ENCODE measurements at regions not wholly inside any gene's neighbourhood (a gene's known extent, or its start where the extent isn't known, plus 50 kb on each side); places are given as distances from the start of the nearest gene placed in this dataset.

GRCh38 chr5:23579566-23579965 is 72.2 kb downstream of the PRDM9 start:
- no peak for DNase-seq

GRCh38 chr5:23583081-23583480 is 75.7 kb downstream of the PRDM9 start:
- DNase-seq: no peak

DNA sequence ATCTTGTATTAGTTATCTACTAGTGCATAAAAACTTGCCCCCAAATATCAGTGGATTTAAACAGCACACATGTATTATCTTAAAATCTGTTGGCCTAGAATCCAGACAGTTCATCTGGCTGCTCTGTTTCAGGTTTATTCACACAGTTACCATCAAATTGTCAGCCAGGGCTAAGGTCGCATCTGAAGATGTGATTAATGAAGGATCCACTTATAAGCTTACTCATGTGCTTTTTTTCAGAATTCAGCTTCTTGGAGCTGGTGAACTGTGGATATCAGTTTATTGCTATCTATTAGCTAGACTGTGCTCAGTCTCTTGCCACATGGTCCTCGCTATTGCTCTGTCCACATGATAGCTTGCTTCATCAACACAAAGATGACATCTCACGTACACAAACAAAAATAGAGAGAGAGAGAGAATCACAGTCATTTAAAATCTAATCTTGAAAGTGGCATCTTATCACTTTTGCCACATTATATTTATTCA is 81.5 kb downstream of the PRDM9 start:
- no peak for DNase-seq

- DNase-seq: no peak
Measured at GRCh38 chr5:23591250-23591649, 83.8 kb downstream of the PRDM9 start.

GRCh38 chr5:23606927-23607326 is 99.5 kb downstream of the PRDM9 start:
- no peak for DNase-seq

DNA sequence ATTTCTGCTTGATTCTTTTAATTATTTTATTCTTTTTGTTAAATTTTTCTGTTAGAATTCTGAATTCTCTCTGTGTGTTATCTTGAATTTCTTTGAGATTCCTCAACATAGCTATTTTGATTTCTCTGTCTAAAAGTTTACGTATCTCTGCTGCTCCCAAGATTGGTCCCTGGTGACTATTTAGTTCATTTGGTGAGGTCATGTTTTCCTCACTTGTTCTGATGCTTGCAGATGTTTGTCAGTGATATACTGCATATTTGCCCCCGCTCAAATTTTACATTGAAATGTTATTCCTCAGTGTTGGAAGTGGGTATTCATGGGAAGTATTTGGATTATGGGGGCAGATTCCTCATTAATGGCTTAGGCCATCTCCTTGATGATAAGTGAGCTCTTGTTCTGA is 105.3 kb downstream of the PRDM9 start:
- DNase-seq: no peak

GRCh38 chr5:23613566-23613965 is 106.2 kb downstream of the PRDM9 start:
- no peak for DNase-seq

DNA sequence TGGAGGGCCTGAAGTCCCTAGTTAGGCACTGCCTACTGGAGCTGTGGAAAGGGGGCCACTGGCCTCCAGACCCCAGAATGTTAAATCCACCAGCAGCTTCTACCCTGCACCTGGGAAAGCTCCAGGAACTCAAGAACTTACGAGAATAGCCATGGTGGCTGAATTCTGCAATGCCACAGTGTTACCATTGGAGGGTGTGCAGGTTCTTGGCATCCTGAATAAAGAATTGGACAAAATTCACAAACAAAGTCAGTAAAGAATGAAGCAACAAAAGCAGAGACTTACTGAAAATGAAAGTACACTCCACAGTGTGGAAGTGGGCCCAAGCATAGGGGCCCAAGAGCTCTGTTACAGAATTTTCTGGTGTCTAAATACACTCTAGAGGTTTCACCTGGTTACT is 107.0 kb downstream of the PRDM9 start:
- no peak for DNase-seq

DNA sequence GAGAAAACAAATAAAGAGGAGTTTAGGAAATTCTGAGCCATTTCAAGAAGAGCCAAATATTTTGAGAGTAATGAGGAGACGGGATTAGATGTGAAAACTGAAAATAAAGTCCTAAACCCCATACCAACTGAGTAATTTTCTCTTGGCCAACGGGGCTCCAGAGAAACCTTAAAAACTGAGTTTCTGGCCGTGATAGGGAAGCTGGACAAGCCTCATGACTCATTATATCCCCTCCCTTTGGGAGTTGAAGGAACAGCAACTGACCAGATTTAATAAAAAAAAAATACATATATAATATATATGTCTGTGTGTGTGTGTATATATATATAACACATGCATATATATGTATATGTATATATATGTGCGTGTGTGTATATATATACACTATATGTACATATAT is 119.6 kb downstream of the PRDM9 start:
- DNase-seq: no peak

GRCh38 chr5:23627976-23628375 is 120.6 kb downstream of the PRDM9 start:
- no peak for DNase-seq

GRCh38 chr5:23629396-23629795 is 122.0 kb downstream of the PRDM9 start:
- no peak for DNase-seq

GRCh38 chr5:23631302-23632045 is 124.1 kb downstream of the PRDM9 start:
- DNase-seq: no peak

DNA sequence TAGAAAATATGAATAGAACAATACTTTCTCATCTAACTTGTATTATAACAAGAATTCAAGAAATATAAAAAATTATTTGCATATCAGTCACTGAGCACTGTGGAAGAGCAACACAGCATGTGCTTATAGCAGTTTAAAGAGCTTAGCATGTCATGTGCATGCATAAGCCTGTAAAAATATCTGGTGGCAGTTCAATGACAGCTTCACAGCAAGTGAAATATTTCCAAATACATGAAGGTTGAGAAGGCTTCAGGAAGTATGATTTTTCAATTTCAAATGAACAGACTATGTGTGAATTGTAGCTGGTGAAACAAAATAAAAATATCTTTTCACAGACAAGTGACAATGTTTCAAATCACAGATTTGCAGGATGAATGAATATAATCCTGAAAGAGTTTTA is 128.5 kb downstream of the PRDM9 start:
- no peak for DNase-seq

GRCh38 chr5:23639326-23639725 is 131.9 kb downstream of the PRDM9 start:
- DNase-seq: no peak

- no peak for DNase-seq
Measured at GRCh38 chr5:23648656-23649055, 141.2 kb downstream of the PRDM9 start.

DNA sequence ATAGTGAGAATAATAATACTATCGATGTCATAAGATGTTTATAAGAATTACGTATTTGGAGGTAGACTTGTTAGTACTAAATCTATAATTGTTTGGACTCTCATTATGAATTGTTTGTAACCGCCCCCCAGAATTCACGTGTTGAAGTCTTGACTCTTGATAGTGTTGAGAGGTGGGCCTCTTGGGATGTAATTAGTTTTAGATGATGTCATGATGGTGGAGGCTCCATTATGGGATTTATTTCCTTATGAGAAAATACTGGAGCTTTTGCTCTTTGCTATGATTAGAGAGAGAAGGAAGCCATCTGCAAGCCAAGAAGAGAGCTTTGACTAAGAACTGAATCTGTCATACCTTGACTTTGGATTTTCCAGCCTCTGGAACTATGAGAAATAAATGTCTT is 142.2 kb downstream of the PRDM9 start:
- no peak for DNase-seq

GRCh38 chr5:23655674-23656073 is 148.3 kb downstream of the PRDM9 start:
- DNase-seq: no peak

DNA sequence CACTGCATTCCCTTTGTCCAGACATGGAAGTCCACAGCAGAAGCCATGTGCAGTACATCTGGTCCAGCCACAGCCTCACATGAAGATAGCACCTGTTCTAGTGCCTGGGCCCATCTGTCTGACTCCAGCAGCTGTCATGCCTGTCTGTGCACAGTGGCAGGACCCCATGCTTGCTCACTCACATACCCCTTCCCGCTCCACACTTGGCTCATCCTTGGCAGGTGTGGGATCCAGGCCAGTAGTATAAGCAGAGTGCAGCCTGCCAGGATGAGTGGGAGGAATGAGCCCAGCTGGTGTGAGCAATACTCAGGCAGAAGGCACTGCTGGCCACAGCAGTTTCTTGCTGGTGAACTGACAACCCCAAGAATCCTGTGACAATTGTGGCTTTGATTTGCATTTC is 168.0 kb downstream of the PRDM9 start:
- DNase-seq: no peak

DNA sequence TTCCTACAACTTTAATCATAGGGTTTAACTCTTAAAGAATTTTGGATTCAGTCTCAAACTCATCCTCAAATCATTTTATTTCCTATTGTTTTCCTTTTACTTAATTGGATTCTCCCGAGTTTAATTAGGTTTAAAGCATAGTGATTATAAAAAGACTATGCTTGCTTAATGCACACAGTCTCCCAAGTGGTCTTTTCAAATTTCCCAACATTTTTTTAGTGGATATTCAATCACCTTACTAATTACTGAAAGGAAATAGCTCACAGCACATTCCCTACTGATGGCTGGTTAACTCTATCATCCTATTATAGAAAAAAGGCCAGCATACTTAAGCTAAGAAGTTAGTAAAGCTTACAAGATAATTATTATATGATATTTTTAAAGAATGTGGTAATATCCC is 170.6 kb downstream of the PRDM9 start:
- DNase-seq: no peak

DNA sequence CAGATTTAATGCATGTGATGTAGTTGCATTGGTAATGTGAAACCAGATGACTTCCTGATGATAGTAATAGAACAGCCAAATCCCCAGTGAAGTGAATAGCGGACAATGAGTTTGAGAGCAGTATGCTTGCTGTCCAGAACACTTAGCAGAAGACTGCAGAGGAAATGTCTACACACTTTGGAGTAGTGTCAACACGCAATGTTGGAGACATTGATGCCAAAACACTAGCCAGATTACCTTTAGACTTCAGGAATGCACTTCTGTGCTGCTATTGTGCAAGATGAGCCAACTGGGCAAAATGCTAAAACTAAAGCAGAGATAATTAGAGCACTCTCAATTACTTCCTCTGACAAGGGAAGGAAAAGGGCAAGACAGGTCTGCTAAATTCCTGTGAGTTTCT is 176.7 kb downstream of the PRDM9 start:
- no peak for DNase-seq

GRCh38 chr5:23703940-23704855 is 196.8 kb downstream of the PRDM9 start:
- no peak for DNase-seq

GRCh38 chr5:23717486-23717885 is 210.1 kb downstream of the PRDM9 start:
- no peak for DNase-seq

- DNase-seq: no peak
Measured at GRCh38 chr5:23718564-23718963, 211.2 kb downstream of the PRDM9 start.

GRCh38 chr5:23721336-23721735 is 213.9 kb downstream of the PRDM9 start:
- no peak for DNase-seq
